Activated T-cell treated with anti-CD3 and anti-CD28 coated beads for 24 hours (primary cell): ENCODE measurements at regions not wholly inside any gene's neighbourhood (a gene's known extent, or its start where the extent isn't known, plus 50 kb on each side); places are given as distances from the start of the nearest gene placed in this dataset.

Source experiments
- DNase-seq: peaks from one replicate; pipeline ENCODE4 v3.0.0-alpha.2; 2020; ENCODE audit warnings: low read depth

GRCh38 chr18:61756244-61756643 lies 136.6 kb downstream of the RNF152 start:
- no peak for DNase-seq

DNA sequence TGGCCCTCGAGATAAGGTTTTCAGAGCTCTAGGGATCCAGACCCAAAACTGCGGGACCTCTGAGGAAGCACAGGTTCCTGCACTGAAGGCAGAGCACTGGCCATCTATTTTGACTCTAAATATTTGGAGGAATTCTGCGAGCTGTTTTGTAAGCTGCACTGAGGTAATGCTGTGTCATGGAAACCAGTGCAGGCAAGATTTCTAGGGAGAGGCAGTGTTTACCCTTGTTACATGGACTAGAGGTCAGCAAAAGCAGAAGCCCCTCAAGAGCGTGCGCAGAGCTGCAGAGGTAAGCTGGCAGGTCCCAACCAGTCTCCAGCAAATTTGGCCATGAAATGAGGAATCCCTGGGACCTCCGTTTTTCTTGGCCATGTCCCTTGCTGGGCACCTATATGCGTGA lies 137.3 kb downstream of the RNF152 start:
- no peak for DNase-seq

DNA sequence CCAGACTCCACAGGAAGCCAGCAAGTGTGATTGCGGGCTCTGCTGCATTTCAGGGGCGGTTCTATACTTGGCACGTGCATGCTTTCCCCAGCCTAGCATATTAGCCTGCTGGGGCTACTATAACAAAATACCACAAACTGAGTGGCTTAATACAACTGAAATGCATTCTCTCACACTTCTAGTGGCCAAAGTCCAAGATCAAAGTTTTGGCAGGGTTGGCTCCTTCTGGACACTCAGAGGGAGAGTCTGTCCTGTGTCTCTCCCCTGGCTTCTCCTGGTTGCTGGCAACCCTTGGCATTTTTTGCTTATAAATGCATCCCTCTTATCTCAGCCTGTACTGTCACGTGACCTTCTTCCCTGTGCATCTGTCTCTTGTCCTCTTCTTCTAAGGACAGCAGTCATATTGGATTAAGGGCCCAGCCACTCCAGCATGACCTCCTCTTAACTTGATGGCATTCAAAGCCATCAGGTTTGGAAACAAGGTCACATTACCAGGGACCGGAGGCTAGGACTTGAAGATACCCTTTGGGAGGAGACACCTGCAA lies 138.7 kb downstream of the RNF152 start:
- DNase-seq, result no peak

DNA sequence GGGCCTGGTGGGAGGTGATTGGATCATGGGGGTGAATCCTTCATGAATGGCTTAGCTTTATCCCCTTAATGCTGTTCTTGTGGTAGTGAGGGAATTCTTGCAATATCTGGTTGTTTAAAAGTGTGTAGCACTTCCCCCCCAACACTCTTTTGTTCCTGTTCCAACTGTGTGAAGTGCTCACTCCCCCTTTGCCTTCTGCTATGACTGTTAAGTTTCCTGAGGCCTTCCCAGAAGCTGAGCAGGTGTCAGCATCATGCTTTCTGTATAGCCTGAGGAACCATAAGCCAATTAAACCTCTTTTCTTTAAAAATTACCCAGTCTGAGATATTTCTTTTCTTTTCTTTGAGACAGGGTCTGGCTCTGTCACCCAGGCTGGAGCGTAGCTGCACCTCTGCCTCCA lies 139.4 kb downstream of the RNF152 start:
- no peak for DNase-seq

DNA sequence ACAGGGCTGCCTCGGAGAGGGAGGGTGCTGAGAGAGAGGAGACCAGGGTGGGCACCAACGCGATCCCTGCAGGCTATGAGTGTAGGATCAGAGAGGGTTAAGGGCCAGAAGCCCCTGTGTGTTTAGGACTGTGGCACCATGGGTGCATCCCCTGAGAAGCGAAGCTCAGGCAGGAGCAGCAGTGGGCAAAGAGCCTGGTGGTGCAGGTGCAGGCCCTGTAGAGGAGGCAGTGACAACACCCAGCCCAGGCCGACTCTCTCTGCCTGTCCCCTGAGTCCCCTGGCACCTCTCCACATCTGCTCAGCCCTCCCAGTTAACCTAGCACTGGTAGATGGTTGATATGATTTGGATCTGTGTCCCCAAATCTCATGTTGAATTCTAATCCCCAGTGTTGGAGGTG lies 139.8 kb downstream of the RNF152 start:
- DNase-seq, result no peak

GRCh38 chr18:61750840-61751668 lies 141.8 kb downstream of the RNF152 start:
- no peak for DNase-seq

GRCh38 chr18:61749546-61749945 lies 143.3 kb downstream of the RNF152 start:
- no peak for DNase-seq

- no peak for DNase-seq
Observed at GRCh38 chr18:61749031-61749430, 143.8 kb downstream of the RNF152 start.

GRCh38 chr18:61748004-61748403 lies 144.8 kb downstream of the RNF152 start:
- DNase-seq, result no peak

DNA sequence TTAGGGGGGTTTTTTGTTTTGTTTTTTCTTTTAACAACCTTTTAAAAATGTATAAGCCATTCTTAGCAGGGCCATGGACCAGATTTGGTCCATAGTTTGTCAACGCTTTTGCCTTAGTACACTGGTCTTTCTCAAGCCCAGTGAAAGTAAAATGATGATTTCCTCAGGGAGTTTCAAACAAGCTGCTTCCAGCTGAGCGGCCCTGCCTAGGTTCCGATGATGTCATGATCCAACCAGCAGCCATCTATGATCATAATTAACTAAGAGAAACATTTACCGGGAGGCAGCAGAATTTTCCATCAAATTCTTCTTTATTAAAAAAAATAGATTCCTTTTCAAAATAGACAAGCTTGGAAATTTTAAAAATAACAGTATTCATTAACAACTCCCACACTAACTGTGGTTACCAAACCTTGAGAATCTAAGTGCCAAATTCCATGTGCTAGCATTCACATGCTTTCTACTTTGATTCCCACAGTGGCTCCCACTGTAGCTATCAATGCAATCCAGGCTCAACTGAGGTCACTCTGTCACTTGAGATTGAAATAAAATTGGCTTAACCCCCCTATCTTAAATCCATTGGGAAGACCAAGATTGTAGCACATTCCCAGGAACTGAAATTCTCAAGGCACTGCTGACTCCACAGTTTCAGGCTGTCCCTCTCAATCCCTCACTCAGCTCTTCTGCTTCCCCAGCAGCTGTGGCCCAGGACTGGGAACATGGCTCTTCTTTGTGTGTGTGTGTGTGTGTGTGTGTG lies 148.9 kb downstream of the RNF152 start:
- no peak for DNase-seq

GRCh38 chr18:61742565-61743429 lies 150.0 kb downstream of the RNF152 start:
- DNase-seq, result no peak

- no peak for DNase-seq
Observed at GRCh38 chr18:61741881-61742454, 150.8 kb downstream of the RNF152 start.

DNA sequence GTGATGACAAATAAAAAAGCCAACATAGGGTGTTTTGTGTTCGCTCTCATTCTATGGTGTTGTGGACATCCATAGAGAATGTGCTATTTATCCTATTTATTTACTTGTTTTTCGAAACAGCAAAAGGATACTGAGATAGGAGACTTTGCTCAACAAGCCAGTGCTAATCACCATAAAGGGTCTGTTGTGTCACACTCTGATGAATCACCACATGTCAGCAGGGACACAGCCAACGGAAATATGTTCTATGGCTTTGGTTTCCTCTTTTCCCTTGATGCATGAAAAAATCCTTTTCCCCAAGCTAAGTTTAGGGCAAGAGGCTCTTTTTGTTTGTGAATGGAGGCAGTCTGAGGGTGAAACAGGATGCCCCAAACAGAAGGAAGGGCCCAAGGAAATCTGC lies 154.3 kb downstream of the RNF152 start:
- no peak for DNase-seq

- no peak for DNase-seq
Observed at GRCh38 chr18:61738042-61738441, 154.8 kb downstream of the RNF152 start.

DNA sequence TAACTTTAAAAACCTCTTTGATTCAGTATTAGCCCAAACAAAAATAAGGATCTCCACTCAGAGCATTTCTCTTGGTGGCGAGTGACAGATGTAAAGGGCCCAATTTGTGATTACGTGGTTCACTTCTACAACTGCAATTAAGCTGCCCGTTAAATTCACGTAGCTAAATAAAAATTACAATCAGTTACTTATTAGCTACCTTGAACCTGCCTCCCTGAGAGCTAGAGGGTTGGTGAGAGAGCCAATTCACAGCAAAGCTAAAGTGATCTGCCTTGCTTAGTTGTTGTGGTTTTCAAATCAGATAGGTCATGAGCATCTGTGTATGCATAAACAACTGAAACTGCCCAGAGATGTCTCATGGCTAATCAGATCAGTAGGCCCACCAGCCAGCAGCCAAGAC lies 156.7 kb downstream of the RNF152 start:
- DNase-seq, result no peak

- DNase-seq, result no peak
Observed at GRCh38 chr18:61735564-61736102, 157.2 kb downstream of the RNF152 start.

DNA sequence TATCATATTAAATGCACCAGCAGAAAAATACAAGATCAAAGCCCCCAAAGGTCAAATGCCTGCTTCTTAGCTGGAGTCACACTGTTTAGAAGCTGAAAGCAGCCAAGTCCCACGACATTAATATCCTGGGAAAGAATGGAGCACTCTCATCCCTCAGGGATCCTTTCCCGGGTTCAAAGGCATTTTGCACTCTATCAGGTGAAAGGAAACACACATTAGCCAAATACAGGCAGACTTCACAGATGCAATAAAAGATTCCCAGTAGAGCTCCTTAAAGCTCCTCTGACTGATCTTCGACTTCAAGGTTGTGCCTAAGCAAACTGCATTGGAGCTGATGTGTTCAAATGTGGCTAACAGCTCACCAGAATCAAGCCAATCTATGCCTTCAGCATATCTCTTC lies 158.4 kb downstream of the RNF152 start:
- no peak for DNase-seq

- DNase-seq, result no peak
Observed at GRCh38 chr18:61732854-61733253, 160.0 kb downstream of the RNF152 start.

DNA sequence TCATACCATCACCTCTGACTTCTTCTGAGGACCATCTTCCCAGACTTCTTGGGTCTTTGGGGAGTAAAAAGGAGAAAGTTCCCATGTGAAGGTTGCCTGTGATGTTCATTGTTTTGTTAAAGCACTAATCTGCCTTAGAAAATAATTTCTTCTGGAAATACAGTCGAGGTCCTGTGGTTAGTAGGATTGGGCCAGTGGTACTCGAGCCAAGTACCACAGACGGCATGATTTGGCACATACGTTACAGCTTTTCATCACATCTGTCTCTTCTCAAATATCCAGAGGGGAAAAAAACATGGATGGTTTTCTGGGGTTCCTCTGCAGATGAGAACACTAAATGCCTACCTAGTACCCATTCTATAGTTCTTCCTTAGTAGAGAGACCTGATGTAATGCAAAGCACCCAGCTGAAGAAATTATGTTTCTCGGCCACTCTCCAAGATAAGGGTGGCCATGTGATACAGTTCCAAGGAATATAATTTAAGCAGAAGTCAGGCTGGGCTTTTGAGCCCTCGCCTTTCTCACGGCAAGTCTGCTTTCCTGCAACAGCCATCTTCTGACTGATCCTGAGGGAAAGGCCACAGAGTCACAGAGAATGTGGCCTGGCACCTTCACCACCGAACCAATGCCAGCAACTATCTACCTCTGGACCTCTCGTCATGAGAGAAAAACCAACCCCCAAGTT lies 161.0 kb downstream of the RNF152 start:
- no peak for DNase-seq

- no peak for DNase-seq
Observed at GRCh38 chr18:61731178-61731577, 161.6 kb downstream of the RNF152 start.

- no peak for DNase-seq
Observed at GRCh38 chr18:61729322-61729721, 163.5 kb downstream of the RNF152 start.
